D721Med (cell line): ENCODE measurements at regions not wholly inside any gene's neighbourhood (a gene's known extent, or its start where the extent isn't known, plus 50 kb on each side); places are given as distances from the start of the nearest gene placed in this dataset.

ENCODE experiments used
- DNase-seq: peaks from one replicate; pipeline ENCODE4 v3.0.0; 2011; ENCODE audit warnings: low spot score; ENCODE audit not compliant: insufficient read length
- FAIRE-seq: peaks from 2 replicates; lab custom pipeline; 2011; peaks lifted over from hg19 to GRCh38; lab: Jason Lieb, UNC
- CTCF ChIP-seq: IDR thresholded peaks from 2 replicates; pipeline ENCODE4 v1.5.1; 2012; ENCODE audit warnings: mild to moderate bottlenecking, control low read depth; ENCODE audit not compliant: insufficient read depth; ENCODE audit errors: missing control alignments

GRCh38 chr1:106748606-106749005 lies 307.9 kb upstream of the PRMT6 start:
- DNase-seq (no peak), FAIRE-seq (no peak)
- no peak for TF ChIP-seq CTCF

- FAIRE-seq (no peak), DNase-seq (no peak)
Measured at GRCh38 chr1:106749491-106749890, 307.0 kb upstream of the PRMT6 start.

GRCh38 chr1:106749906-106750305 lies 306.6 kb upstream of the PRMT6 start:
- FAIRE-seq (no peak), DNase-seq (no peak)
- no peak for TF ChIP-seq CTCF

More at GRCh38 chr1:106749491-106749890, 307.0 kb upstream of the PRMT6 start:
- TF ChIP-seq CTCF, result no peak

DNA sequence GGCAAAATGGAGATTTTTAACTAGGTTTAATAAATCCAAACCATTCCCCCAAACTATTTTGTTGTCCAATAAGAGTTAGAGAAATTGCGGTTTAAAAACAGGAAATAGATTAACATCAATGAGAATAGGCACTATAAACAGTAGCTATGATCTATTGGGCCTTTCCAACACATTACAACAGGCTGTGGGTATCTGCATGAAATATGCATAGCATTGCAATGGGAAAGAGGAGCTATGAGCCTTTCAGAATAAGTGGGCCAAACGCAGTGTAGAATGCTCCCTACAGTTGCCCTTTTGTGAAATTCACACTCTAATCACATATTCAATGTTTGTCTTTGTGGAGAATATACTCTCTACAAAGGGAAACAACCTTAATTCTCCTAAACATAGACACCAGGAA lies 305.5 kb upstream of the PRMT6 start:
- DNase-seq (no peak), FAIRE-seq (no peak)
- TF ChIP-seq CTCF, result no peak

- FAIRE-seq, result no peak
- DNase-seq, result no peak
- no peak for TF ChIP-seq CTCF
Measured at GRCh38 chr1:106753066-106753465, 303.4 kb upstream of the PRMT6 start.

GRCh38 chr1:106754957-106755356 lies 301.5 kb upstream of the PRMT6 start:
- no peak for TF ChIP-seq CTCF
- DNase-seq (no peak), FAIRE-seq (no peak)

DNA sequence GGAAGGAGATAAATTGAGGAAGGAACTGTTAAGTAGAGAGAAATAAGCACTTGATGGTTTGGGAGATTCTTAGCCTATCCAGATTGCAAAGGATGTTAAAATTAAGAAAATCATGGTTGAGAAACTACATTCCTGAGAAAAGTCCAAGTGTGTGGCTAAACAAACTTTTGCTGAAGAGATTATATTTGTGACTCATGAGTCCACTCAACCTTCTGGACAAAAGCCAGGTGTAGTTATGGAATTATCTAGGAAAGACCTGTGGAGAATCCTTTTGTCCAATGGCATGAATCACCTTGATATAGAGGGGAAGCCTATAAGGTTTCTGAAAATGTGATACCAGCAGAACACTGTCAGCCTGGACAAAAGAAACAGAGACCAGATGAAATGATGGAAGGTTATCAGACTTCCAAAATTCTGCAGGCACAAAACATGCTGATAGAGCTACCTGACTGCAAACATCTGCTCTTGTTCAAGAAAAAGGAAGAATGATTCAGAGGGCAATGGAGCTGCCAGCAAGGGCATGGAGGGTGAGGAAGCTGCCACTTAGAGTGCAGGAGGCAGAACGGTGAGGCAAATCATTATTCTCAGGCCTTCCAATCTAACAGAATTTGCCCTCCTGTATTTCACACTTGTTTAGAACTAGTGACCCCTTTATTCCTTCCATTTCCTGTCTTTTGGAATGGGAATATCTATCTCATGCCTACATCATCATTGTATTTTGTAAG lies 300.6 kb upstream of the PRMT6 start:
- no peak for DNase-seq
- no peak for TF ChIP-seq CTCF

More for the DNA sequence above, 300.6 kb upstream of the PRMT6 start:
- no peak for FAIRE-seq
